NCI-H2107 (cell line): ENCODE measurements at regions not wholly inside any gene's neighbourhood (a gene's known extent, or its start where the extent isn't known, plus 50 kb on each side); places are given as distances from the start of the nearest gene placed in this dataset.
A peak's percentile ranks its signal among the peaks of the same experiment; 100 is the strongest.

ENCODE experiments used
- DNase-seq: peaks from one replicate; lab custom pipeline; 2025; lab: John Stamatoyannopoulos, UW

GRCh38 chr10:15462253-15462897 is 91.3 kb upstream of the FAM171A1 start:
- no peak for DNase-seq

DNA sequence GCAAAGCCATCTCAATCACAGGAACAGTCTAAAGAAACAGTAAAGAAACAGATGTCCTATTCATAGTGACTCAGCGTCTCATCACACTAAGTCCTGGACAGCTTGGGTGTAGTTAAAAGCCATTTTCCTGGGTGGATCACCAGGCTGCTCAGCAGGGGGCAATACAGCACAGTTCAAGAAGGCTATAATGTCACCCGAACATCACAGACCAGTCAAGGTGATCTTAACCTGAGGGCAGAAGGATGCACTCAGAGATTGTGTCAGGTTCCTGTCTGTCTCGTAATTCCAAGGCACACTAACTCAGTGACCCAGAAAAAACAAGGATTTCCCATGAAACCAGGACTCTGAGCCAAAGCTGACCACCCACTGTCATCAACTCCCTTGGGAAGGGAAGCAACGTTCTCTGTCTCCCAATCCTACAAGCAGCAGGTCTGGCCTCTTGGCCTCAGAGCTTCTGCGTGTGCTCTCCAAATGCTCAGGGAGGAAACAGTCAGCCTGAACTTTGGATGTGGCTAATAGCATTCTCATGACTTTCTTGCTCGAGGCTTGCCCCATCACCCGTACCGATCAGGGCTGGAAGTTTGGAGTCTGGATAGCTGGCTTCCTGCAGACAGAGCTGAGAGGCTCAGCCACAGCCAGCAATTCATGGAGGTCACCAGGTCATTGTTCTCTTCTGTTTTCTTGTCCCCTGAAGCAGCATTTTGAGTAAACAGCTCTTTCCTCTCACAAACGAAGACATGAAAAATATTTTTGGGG is 90.4 kb upstream of the FAM171A1 start:
- DNase-seq: no peak

- no peak for DNase-seq
Measured at GRCh38 chr10:15460661-15461060, 89.6 kb upstream of the FAM171A1 start.

DNA sequence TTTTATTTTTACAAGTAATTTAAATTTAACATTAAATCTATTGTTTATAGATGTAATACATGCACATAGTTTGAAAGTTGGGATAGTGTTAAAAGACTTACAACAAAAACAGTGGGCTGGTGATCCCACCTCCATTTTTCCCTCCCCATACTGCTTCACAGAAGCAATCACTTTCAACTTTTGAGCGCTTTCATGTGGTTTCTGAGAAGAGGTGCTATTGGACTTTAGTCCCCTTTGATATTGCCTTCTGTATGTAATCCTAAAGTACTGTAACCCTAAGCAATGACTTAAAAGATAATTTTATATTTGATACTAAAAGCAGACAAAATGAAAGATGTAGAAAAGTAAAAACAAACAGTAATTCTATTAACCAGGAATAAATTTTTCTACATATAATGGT is 88.1 kb upstream of the FAM171A1 start:
- no peak for DNase-seq

DNA sequence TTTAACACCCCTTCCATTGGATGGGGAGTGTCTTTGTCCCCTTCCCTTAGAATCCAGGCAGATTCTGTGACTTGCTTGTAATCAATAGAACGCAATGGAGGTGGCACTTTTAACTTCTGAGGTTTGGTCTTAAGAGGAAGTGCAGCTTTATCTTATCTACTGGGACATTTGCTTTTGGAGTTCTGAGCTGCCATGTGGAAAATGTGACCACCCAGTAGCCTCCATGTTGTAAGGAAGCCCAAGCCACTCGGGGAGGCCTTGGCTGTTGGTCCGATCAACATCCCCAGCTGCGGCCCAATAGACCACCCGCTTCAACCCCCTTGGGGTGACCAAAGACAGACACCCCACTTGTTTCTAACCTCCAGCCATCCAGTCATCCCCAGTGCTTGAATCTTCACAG is 86.3 kb upstream of the FAM171A1 start:
- DNase-seq: no peak

- no peak for DNase-seq
Measured at GRCh38 chr10:15455456-15455855, 84.4 kb upstream of the FAM171A1 start.

GRCh38 chr10:15453926-15454325 is 82.8 kb upstream of the FAM171A1 start:
- DNase-seq: no peak

DNA sequence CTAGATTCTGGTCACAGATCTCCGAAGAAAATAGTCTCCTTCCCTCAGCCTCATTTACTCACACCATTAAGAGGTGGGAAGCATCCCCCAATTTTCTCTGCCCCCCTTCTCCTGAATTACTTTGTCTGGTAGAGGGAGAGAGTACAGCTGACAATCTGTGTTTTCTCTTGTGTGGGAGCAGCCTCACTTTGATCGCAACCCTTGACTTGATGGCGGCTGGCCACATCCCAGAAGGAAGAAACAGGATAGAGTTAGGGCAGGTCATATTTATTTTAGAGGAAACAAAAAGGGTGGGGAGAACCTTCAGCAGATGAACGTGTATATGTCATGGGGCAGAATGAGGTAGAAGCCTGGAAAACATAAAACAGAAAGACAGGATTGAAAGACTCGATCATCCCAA is 82.4 kb upstream of the FAM171A1 start:
- DNase-seq: no peak

- DNase-seq: no peak
Measured at GRCh38 chr10:15452545-15452944, 81.5 kb upstream of the FAM171A1 start.

DNA sequence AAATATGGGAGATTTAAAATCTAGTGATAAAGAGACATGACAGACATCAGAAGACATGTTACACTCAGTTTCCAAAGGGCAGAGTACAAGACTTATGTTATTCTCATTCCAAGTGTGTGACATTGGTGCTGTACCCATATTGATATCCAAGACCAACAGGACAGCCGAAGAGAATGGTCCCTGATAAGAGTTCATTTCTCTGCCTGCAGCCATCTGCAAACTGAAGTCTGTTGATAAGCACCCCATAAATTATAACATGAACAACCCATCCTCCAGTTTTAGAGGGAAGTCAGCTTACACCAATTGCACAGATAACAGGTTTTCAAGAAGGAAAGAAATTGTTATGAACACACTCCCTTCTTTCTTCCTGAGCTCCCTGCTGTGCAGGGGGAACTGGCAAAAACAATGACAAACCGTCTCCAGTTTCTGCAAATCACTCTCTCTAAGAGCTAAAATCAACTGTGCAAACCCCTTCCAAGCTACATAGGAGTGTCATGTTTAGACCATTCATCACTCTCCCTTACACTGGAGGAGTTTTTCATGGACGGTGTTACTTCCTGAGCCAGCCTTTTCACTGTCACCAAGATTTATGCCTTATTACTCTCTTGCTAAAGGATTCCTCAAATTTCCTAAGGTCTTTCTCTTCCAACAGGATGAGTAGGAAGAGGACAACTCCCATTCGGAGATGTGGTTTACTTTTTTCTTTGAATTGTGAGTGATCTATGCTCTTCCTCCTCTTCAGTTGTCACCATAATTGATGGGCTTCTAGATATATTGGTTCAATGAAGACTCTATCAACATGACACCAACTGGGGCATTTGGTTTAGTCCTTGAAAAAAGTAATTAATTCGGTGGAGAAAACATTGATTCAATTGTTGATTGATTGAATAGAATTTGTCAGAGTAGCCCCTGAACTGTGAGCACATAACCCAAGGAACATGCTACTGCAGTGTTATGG is 80.3 kb upstream of the FAM171A1 start:
- no peak for DNase-seq

GRCh38 chr10:15448598-15448997 is 77.5 kb upstream of the FAM171A1 start:
- no peak for DNase-seq

- no peak for DNase-seq
Measured at GRCh38 chr10:15445006-15445390, 73.9 kb upstream of the FAM171A1 start.

DNA sequence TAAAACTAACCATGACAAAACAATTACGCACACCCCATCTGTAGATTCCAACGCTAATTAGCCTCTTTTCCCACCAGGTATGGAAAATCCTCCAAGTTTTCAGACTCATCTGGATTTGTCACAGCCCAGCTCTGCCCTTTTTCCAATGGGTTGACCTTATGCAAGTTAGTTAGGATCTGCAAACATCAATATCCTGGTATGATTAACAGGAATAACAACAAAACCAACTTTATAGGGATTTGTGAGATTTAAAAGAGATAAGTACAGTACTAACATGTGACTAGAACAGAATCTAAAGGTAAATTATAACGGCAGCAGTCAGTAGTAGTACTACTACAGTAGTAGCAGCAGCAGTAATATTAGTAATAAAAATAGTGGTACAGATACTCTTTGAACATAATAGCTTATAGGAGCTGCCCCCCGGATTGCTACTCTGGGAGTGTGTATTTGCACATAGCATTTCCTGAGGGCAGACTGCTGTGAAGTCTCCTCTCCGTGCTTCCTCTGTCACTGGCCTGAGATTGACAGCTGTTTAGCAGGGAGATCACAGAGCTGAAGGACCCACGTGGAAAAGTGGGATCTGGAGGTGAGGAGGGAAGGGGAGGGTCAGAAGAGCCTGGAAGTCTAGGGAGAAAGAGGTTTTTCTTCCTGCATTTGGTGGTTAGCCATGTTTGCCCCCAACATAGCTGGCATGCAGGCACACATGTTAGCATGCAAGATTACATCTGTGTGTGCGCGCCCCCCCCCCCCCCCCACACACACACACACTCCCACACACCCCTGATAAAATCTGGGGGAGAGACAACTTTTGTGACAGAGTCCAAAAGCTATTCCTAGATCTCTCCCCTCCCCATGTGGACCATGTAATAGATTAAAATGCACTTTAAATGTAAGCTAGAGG is 73.3 kb upstream of the FAM171A1 start:
- DNase-seq: no peak

DNA sequence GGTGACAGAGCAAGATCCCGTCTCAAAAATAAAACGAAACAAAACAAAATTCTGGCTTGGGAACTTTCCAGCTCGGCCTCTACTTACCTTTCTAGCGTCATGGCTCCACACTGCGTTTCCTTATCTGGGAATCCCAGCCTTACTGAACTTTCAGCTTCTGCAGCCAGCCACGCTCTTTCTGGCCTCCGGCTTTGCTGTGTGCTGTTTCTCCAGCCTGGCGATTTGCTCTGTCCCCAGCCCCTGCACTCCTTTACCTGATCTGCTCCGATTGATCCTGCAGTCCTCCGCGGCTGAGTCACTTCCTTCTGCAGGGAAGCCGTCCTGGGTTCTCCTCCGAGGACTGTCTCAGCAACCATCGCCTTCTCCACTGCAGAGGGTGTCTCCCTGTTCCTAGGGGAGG is 71.0 kb upstream of the FAM171A1 start:
- DNase-seq: no peak

- DNase-seq: no peak
Measured at GRCh38 chr10:15440204-15440711, 69.2 kb upstream of the FAM171A1 start.

GRCh38 chr10:15439341-15439842 is 68.3 kb upstream of the FAM171A1 start:
- no peak for DNase-seq

DNA sequence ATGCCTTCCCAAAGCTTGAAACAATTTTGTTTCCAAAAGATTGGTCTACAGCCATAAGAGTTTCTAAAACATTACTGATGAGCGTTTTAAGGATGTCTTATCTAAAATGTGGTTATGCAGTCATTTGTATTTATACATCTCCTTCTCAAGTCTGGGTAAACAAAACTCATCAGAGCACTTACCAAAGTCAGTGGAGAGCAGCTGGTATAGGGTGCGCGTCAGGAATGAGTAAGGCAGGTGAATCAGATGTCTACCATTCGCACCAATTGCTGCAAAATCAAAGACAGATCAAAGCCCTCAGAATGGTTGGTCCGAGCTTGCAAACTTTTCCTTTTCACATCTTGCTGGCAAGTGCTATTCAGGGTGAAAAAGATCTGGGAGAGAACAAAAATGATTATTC is 65.6 kb upstream of the FAM171A1 start:
- no peak for DNase-seq

DNA sequence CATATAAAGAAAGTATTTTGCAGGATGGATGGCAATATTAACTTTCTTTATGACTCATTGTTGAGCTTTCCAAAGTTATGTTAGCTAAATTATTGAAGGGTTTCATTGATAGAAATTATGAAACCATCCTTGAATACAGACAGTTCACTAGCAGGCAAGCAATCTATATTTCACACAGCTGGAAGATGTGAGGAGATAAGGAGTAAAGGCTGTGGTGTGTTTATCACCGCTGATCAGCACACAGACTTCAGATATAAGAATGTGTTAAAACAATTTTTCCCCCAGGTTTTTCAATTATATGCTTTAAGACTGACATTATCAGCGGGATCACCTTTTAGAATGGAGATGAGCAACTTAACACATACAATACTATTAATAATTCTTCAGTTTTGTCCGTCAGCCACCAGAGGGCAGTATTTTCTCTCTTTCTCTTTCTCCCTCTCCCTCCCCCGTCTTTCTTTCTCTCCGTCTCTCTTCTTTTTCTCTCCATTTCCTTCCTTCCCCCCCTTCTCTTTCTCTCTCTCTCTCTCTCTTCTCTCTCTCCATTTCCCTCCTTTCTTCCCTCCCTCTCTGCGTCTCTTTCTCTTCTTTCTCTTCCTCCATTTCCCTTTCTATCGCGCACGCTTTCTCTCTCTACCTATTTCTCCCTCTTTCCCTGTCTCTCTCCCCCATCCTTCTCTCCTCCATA is 62.9 kb upstream of the FAM171A1 start:
- peak; percentile 1 for DNase-seq

DNA sequence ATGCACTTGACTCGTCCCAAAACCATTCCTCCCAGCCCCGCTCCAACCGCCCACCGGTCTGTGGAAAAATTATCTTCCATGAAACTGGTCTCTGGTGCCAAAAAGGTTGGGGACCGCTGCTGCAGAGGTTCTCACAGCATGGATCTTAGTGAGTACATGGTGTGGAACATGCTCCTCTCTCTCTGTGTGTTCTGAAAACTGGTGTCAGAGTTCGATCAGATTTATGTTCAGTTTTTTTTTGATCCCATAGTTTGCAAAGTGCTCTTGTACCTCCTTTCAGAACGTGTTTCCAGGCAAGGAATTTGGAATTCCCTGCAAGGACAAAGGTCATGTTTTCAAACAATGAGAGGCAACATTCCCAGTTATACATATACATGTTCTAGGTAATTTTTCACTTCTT is 61.2 kb upstream of the FAM171A1 start:
- DNase-seq: no peak

DNA sequence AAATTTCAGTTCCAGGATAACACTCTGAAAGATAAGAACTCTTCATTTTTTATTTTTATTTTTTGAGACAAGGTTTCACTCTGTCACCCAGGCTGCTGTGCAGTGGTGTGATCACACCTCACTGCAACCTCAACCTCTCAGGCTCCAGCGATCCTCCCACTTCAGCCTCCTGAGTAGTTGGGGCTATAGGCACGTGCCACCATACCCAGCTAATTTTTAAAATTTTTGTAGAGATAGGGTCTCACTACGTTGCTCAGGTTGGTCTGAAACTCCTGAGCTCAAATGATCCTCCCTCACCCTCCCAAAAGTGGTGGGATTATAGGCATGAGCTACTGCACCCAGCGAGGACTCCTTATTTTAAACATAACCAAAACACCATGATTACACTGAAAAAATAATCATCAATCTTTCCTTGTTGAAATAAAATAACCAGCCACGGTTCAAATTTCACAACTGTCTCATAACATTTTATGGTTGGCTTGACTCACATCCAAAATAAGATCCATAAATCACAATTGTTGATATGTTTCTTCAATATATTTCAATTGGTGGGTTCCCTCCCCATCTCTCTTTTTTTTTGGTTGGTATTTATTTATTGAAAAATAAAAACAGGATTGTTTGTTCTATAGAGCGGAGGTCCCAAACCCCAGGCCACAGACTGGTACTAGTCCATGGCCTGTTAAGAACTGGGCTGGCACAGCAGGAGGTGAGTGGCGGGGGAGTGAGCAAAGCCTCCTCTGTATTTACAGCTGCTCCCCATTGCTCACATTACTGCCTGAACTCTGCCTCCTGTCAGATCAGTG is 60.1 kb upstream of the FAM171A1 start:
- DNase-seq: no peak
